ENCODE measurements at regions not wholly inside any gene's neighbourhood (a gene's known extent, or its start where the extent isn't known, plus 50 kb on each side); places are given as distances from the start of the nearest gene placed in this dataset.

DNA sequence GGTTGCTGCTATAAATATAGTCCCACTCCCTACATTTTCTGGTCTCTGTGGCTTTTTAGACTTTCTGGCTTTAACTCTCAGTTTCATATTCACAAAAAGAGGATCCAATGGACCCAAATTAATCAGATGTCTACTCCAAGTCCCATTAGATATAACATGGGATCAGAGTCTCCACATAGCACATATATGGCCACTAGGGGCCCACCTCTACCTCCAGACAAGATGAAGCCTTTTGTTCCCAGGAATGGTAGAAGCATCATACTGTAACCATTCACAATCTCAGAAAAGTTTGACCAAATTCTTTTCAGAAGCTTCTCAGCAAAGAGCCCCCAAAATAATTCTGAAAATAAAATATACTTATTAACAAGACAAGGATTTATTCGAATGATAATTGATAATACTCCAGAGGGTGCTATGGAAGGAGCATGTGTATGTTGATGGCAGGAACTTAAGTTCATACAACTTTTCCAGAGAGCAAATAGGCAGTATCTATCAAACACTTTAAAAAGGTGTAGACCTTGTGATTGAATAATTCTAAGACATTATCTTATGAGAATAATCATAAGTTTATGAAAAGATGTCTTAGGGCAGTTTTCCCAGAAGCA is 382.3 kb upstream of the CRIM1 start:
- POLR2A ChIA-PET = no interaction called here

More for the DNA sequence above, 382.3 kb upstream of the CRIM1 start:
- FAIRE-seq (no peak), DNase-seq (ENCODE audit: low read depth, low spot score) (no peak), ATAC-seq (peak; percentile 88)
- BruUV-seq (replicated peaks) = no TSS peak
- RAD21 ChIA-PET (ENCODE audit: unreplicated experiment) = interaction anchor here (1.3 kb wide), 1 partner anchor 349 kb away, joined by 5 read pairs; no protein-coding TSS in a partner anchor
- 0% methylated on average over 1 of the region's 1 CpG for WGBS (ENCODE audit: insufficient coverage, insufficient replicate concordance, low lambda C conversion rate, missing lambda C conversion rate)
- Histone ChIP-seq H3K4me2 (ENCODE audit: control insufficient read depth, insufficient read depth) (no peak overlapping the region), H3K27me3 (replicated peaks in 1 of 2; ENCODE audit: control insufficient read depth in 2 of 2, insufficient read depth in 2 of 2, low read length in 1 of 2) (no peaks in the 10 kb centered on the region), H3K9ac (ENCODE audit: control insufficient read depth, insufficient read depth, low read length) (no peak overlapping the region), H3K4me1 (ENCODE audit: control insufficient read depth, insufficient read depth, low read length) (no peaks in the 10 kb centered on the region), H4K20me1 (ENCODE audit: control insufficient read depth, insufficient read depth) (no peaks in the 10 kb centered on the region), H3K36me3 (ENCODE audit: control insufficient read depth in 2 of 2, insufficient read depth in 2 of 2, low read length in 1 of 2) (no peaks in the 10 kb centered on the region), H3K4me3 (no peak overlapping the region), H3K79me2 (ENCODE audit: control insufficient read depth, insufficient read depth, low read length) (no peaks in the 10 kb centered on the region), H3K9me3 (replicated peaks; ENCODE audit: control insufficient read depth, insufficient read depth, low read length) (no peaks in the 10 kb centered on the region), H2AFZ (ENCODE audit: control insufficient read depth, low read depth, low read length) (no peak overlapping the region), H3K27ac (ENCODE audit: control insufficient read depth, insufficient read depth) (no peak overlapping the region)
- in situ Hi-C loops (cut with MboI) (no loop called here), intact Hi-C loops (cut with micrococcal nuclease; ENCODE audit: unreplicated experiment) (loop anchor here (10.0 kb wide), 3 partner anchors 352 to 692 kb away; partner anchors contain the start of gene CRIM1)
- SMC1A ChIA-PET (ENCODE audit: uncharacterized antibody, unreplicated experiment) = interaction anchor here (0.7 to 1.5 kb wide), 5 partner anchors 13 to 380 kb away, joined by 3 to 4 read pairs (median 3); no protein-coding TSS in a partner anchor
- CTCF ChIA-PET = interaction anchor here (0.9 to 3.0 kb wide), 10 partner anchors 10 to 691 kb away, joined by 3 to 14 read pairs (median 4); no protein-coding TSS in a partner anchor
- TF ChIP-seq RAD21 (IDR thresholded peaks at IDR 0.05; ENCODE audit: insufficient read depth, low read depth, low read length) = peak; percentile 71
- no peak for TF ChIP-seq IKZF1 (conservative IDR thresholded peaks at IDR 0.05)
- no peak for TF ChIP-seq KLF5 (IDR thresholded peaks at IDR 0.05; ENCODE audit: partially characterized antibody)
- TF ChIP-seq SMC3 (IDR thresholded peaks at IDR 0.05; ENCODE audit: borderline replicate concordance, low read length) = peak; percentile 38; the same call in 1 of the 2 replicates
- TF ChIP-seq, protein P1, sequence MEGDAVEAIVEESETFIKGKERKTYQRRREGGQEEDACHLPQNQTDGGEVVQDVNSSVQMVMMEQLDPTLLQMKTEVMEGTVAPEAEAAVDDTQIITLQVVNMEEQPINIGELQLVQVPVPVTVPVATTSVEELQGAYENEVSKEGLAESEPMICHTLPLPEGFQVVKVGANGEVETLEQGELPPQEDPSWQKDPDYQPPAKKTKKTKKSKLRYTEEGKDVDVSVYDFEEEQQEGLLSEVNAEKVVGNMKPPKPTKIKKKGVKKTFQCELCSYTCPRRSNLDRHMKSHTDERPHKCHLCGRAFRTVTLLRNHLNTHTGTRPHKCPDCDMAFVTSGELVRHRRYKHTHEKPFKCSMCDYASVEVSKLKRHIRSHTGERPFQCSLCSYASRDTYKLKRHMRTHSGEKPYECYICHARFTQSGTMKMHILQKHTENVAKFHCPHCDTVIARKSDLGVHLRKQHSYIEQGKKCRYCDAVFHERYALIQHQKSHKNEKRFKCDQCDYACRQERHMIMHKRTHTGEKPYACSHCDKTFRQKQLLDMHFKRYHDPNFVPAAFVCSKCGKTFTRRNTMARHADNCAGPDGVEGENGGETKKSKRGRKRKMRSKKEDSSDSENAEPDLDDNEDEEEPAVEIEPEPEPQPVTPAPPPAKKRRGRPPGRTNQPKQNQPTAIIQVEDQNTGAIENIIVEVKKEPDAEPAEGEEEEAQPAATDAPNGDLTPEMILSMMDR (IDR thresholded peaks at IDR 0.05 in 2 of 3, conservative IDR thresholded peaks at IDR 0.05 in 1 of 3; ENCODE audit: control insufficient read depth in 2 of 3, extremely low read depth in 1 of 3, insufficient read depth in 1 of 3, low read depth in 3 of 3, low read length in 3 of 3) = peak; percentile 61 to 64 (median 63)
- TF ChIP-seq POU2F2 (IDR thresholded peaks at IDR 0.05; ENCODE audit: borderline replicate concordance, low read depth, low read length) = no peak

All from GM12878 (cell line).